Fibroblast of pulmonary artery (primary cell): ENCODE measurements at regions not wholly inside any gene's neighbourhood (a gene's known extent, or its start where the extent isn't known, plus 50 kb on each side); places are given as distances from the start of the nearest gene placed in this dataset.

ENCODE experiments used
- DNase-seq: peaks from one replicate; pipeline ENCODE4 v3.0.0-alpha.2; 2010; ENCODE audit warnings: low read depth
- H3K4me3 ChIP-seq: replicated peaks from 2 replicates; pipeline ENCODE4 v1.5.1; 2011; ENCODE audit warnings: low read depth, mild to moderate bottlenecking, control low read depth, low read length, moderate library complexity
- CTCF ChIP-seq: IDR thresholded peaks from 2 replicates; pipeline ENCODE4 v1.5.1; 2011; ENCODE audit warnings: mild to moderate bottlenecking, control low read depth, low read length, inconsistent platforms; ENCODE audit errors: missing control alignments

GRCh38 chr5:167577616-167578015, 713.8 kb upstream of the WWC1 start:
- H3K4me3 ChIP-seq: no peak overlapping the region
- DNase-seq: no peak
- TF ChIP-seq CTCF: no peak

GRCh38 chr5:167578977-167579692, 712.3 kb upstream of the WWC1 start:
- no peak for TF ChIP-seq CTCF
- no peak overlapping the region for H3K4me3 ChIP-seq
- peak; percentile 45 for DNase-seq

- DNase-seq: peak; percentile 31
- H3K4me3 ChIP-seq: no peak overlapping the region
- no peak for TF ChIP-seq CTCF
Measured at GRCh38 chr5:167579693-167580055, 711.8 kb upstream of the WWC1 start.

- H3K4me3 ChIP-seq: no peak overlapping the region
- DNase-seq: no peak
- TF ChIP-seq CTCF: no peak
Measured at GRCh38 chr5:167580608-167581007, 710.8 kb upstream of the WWC1 start.

- H3K4me3 ChIP-seq: no peak overlapping the region
- peak; percentile 51 for DNase-seq
- TF ChIP-seq CTCF: peak; percentile 28
Measured at GRCh38 chr5:167582283-167582682, 709.2 kb upstream of the WWC1 start.

- TF ChIP-seq CTCF: no peak
- H3K4me3 ChIP-seq: no peak overlapping the region
- peak; percentile 67 for DNase-seq
Measured at GRCh38 chr5:167582886-167583285, 708.6 kb upstream of the WWC1 start.

- TF ChIP-seq CTCF: no peak
- DNase-seq: no peak
- no peak overlapping the region for H3K4me3 ChIP-seq
Measured at GRCh38 chr5:167585184-167585583, 706.3 kb upstream of the WWC1 start.
